ENCODE measurements at regions not wholly inside any gene's neighbourhood (a gene's known extent, or its start where the extent isn't known, plus 50 kb on each side); places are given as distances from the start of the nearest gene placed in this dataset.

GRCh38 chr13:33496336-33496735 is 210.8 kb upstream of the STARD13 start:
- no peak for TF ChIP-seq CTCF (IDR thresholded peaks at IDR 0.05; ENCODE audit: poor library complexity, severe bottlenecking)
- no peak for TF ChIP-seq EZH2 (IDR thresholded peaks at IDR 0.05; ENCODE audit: borderline replicate concordance, insufficient read depth, low read length, poor library complexity, severe bottlenecking)
